HG03571 (cell line): ENCODE measurements at regions not wholly inside any gene's neighbourhood (a gene's known extent, or its start where the extent isn't known, plus 50 kb on each side); places are given as distances from the start of the nearest gene placed in this dataset.

ENCODE experiments used
- ATAC-seq: cut with Tn5 transposase; IDR thresholded peaks from one replicate; pipeline ENCODE4 v1.9.1; 2021; ENCODE audit not compliant: unreplicated experiment

DNA sequence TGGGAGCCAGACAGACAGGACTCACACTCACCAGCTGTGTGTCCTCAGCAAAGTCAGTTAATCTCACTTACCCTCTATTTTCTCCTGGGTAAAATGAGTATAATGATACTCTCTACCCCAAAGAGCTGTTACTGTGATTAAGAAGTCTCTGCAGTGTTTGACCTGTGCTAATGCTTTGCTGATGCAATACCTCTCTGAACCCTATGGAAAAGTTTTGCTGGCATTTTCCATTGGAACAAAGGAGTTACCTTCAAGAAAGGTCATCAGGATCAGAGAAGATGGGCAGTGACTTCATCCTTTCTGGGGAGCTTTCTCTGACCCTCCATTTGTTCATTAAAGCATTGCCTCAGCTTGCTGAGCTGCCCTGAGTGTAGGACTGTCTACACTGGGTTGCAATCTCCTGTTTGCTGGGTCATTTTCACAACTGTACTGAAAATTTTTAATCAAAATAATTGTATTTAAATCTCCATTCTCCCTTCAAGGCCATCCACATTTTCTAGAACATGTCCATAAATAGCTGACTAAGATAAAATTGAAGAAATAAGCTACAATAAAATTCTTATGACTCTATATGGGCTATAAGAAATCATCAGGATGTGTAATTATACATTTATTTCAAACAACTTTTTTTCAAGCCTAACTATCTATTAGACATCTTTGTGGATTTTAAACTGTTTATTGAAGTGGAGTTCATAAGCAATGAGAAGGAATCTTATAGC is 272.8 kb upstream of the CPEB2 start:
- no peak for ATAC-seq

DNA sequence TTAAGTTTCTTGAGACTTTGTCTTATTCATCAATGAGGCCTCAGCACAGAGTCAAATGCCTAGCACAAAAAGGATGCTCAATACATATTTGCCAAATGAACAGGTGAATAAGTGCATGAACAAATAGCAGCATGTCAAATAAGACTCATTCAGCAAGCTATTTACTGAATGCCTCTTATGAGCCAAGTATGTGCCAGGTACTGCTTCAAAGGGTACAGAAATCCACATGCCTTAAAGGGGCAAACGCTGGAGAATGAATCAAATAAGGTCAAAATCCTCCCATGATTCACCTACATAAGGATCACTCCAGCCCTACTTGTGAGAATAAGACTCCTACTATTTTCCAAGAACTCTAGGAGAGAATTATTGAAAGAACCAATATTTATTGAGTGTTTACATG is 260.2 kb upstream of the CPEB2 start:
- no peak for ATAC-seq

GRCh38 chr4:14743172-14743571 is 259.1 kb upstream of the CPEB2 start:
- no peak for ATAC-seq

GRCh38 chr4:14743601-14744000 is 258.7 kb upstream of the CPEB2 start:
- ATAC-seq = no peak

DNA sequence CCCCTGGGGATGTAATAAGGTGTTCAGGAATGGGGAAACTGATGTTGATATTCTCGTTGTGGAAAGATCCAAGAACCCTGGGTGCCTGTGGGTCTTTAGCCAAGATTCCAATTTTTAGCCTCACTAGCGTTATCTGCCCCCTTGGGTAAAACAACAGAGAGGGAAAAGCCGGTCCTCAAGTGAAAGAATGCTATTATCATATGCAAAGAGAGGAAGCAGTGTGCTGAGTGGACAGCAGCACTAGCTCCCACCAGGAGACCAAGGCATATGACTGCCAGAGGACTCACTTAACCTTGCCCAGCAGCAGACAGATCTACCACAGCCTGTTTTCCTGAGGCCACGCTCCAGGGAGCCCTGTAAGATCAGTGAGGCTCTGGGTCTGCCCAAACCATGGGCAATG is 257.9 kb upstream of the CPEB2 start:
- no peak for ATAC-seq

- ATAC-seq = no peak
These were observed 252.4 kb upstream of the CPEB2 start for GRCh38 chr4:14749910-14750309.

GRCh38 chr4:14752341-14753046 is 249.8 kb upstream of the CPEB2 start:
- no peak for ATAC-seq

- ATAC-seq = no peak
These were observed 235.1 kb upstream of the CPEB2 start for GRCh38 chr4:14767142-14767541.

DNA sequence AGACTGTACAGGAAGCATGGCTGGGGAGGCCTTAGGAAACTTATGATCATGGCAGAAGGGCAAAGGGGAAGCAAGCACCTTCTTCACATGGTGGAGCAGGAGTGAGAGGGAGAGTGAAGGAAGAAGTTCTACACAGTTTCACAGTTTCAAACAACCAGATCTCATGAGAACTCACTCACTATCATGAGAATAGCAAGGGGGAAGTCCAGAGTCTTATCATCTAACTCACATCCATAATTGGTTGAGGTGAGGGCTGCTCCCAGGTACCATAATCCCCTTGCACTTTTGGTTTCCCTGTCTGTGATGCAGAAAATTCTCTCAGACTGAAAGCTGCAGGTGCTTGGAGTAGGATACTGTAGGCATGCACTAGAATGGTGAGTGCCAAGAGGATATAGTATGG is 233.8 kb upstream of the CPEB2 start:
- no peak for ATAC-seq

- no peak for ATAC-seq
These were observed 232.3 kb upstream of the CPEB2 start for GRCh38 chr4:14769993-14770392.

- ATAC-seq = no peak
These were observed 231.2 kb upstream of the CPEB2 start for GRCh38 chr4:14771094-14771493.

GRCh38 chr4:14771504-14772175 is 230.6 kb upstream of the CPEB2 start:
- no peak for ATAC-seq

DNA sequence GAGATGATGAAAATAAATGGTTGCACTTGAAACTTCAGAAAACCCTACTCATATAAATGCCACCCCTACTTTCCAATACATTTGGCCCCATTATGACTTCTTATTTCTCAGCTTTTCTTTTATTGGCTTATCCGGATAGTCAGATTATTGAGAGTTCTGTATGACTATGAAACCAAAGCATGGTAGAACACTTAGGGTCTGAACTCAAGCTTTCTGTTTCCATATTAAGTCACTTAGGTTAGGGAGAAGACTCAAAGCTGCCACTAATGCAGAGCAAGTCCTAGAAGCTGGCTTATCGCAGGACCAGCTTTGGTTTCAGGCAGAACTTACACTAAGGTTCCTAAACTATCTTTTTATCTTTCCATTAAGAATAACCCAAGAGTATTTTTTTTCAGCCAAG is 229.9 kb upstream of the CPEB2 start:
- ATAC-seq = no peak

- ATAC-seq = peak; percentile 82
These were observed 219.0 kb upstream of the CPEB2 start for GRCh38 chr4:14783011-14783877.

- no peak for ATAC-seq
These were observed 215.1 kb upstream of the CPEB2 start for GRCh38 chr4:14787221-14787620.

- ATAC-seq = no peak
These were observed 214.4 kb upstream of the CPEB2 start for GRCh38 chr4:14787894-14788293.

DNA sequence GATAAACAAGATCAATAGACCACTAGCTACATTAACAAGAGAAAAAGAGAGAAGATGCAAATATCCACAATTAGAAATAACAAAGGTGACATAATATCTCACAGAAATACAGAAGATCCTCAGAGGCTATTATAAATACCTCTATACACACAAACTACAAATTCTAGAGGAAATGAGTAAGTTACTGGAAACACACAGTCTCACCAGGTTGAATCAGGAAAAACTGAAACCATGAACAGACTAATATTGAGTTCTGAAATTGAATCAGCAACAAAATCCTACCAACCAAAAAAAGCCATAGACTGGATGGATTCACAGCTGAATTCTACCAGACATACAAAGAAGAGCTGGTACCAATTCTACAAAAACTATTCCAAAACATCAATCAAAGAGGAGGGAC is 211.8 kb upstream of the CPEB2 start:
- no peak for ATAC-seq

GRCh38 chr4:14792702-14793227 is 209.5 kb upstream of the CPEB2 start:
- no peak for ATAC-seq

- no peak for ATAC-seq
These were observed 201.3 kb upstream of the CPEB2 start for GRCh38 chr4:14800977-14801376.

DNA sequence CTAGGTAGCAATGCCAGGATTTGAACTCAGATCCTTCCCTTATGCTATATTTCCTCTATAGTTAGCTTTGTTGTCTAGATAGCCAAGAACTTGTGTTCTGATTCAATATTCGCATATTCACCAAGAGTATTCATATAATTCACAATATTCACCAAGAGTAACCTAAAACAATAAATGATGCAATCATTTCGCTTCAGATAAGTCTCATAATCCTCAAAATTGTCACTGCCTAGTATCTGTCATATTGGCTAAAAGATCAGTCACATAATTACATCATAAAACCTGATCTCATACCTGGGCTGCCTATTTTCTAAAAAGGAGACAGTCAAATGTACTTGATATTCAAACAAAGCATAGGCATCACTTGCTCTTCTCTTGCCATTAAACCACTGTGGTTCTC is 199.7 kb upstream of the CPEB2 start:
- no peak for ATAC-seq

- no peak for ATAC-seq
These were observed 194.4 kb upstream of the CPEB2 start for GRCh38 chr4:14807856-14808255.
